ENCODE measurements at regions not wholly inside any gene's neighbourhood (a gene's known extent, or its start where the extent isn't known, plus 50 kb on each side); places are given as distances from the start of the nearest gene placed in this dataset.

- ATAC-seq (no peak), DNase-seq (ENCODE audit: low spot score) (no peak)
- Mint-ChIP-seq H3K4me1 (no peaks in the 10 kb centered on the region), H3K36me3 (no peaks in the 10 kb centered on the region), H3K4me3 (no peak overlapping the region), H3K27me3 (ENCODE audit: low read depth) (no peaks in the 10 kb centered on the region), H3K27ac (no peak overlapping the region), H3K9me3 (no peaks in the 10 kb centered on the region)
- ChIA-PET CTCF (no interaction called here), POLR2A (no interaction called here)
- no peak for TF ChIP-seq E2F1 (CRISPR knock-in tag; IDR thresholded peaks at IDR 0.05)
- no peak for TF ChIP-seq ZNF281 (CRISPR knock-in tag; IDR thresholded peaks at IDR 0.05)
- TF ChIP-seq PRDM15 (CRISPR knock-in tag; IDR thresholded peaks at IDR 0.05): no peak
- TF ChIP-seq ZNF317 (CRISPR knock-in tag; IDR thresholded peaks at IDR 0.05; ENCODE audit: borderline replicate concordance, low read depth): no peak
- TF ChIP-seq FOXP1 (CRISPR knock-in tag; IDR thresholded peaks at IDR 0.05; ENCODE audit: borderline replicate concordance): no peak
- TF ChIP-seq OVOL2 (CRISPR knock-in tag; IDR thresholded peaks at IDR 0.05; ENCODE audit: borderline replicate concordance): no peak
- TF ChIP-seq AFF4 (CRISPR knock-in tag; IDR thresholded peaks at IDR 0.05; ENCODE audit: borderline replicate concordance): no peak
- no peak for TF ChIP-seq ZNF425 (CRISPR knock-in tag; conservative IDR thresholded peaks at IDR 0.05)
Measured at GRCh38 chr1:56151402-56151801, 428.0 kb downstream of the PLPP3 start.

- Mint-ChIP-seq H3K9me3 (no peaks in the 10 kb centered on the region), H3K36me3 (no peaks in the 10 kb centered on the region), H3K4me3 (no peak overlapping the region), H3K27me3 (ENCODE audit: low read depth) (no peaks in the 10 kb centered on the region), H3K27ac (no peak overlapping the region), H3K4me1 (no peaks in the 10 kb centered on the region)
- DNase-seq (ENCODE audit: low spot score): no peak
- POLR2A ChIA-PET: no interaction called here
- no peak for ATAC-seq
- CTCF ChIA-PET: no interaction called here
- TF ChIP-seq ZNF532 (CRISPR knock-in tag; IDR thresholded peaks at IDR 0.05; ENCODE audit: borderline replicate concordance): no peak
- TF ChIP-seq ZNF423 (CRISPR knock-in tag; IDR thresholded peaks at IDR 0.05): no peak
- no peak for TF ChIP-seq GABPB1 (CRISPR knock-in tag; IDR thresholded peaks at IDR 0.05)
- no peak for TF ChIP-seq CBFB (CRISPR knock-in tag; IDR thresholded peaks at IDR 0.05; ENCODE audit: low read depth)
- TF ChIP-seq CDX4 (CRISPR knock-in tag; IDR thresholded peaks at IDR 0.05; ENCODE audit: borderline replicate concordance): no peak
- no peak for TF ChIP-seq ZNF416 (CRISPR knock-in tag; IDR thresholded peaks at IDR 0.05)
Measured at GRCh38 chr1:56150441-56151215, 428.7 kb downstream of the PLPP3 start.
